GM23248 (cell line): ENCODE measurements at regions not wholly inside any gene's neighbourhood (a gene's known extent, or its start where the extent isn't known, plus 50 kb on each side); places are given as distances from the start of the nearest gene placed in this dataset.

Experiments used
- DNase-seq: peaks from one replicate; pipeline ENCODE4 v3.0.0-alpha.2; 2015
- H2AFZ ChIP-seq: fragments of 200-600 bp; sonication (generic); 2 replicates; pipeline ENCODE4 v1.6.1; 2016; ENCODE audit warnings: antibody characterized with exemption
- H3F3A ChIP-seq: fragments of 200-600 bp; sonication (generic); 2 replicates; pipeline ENCODE4 v1.6.1; 2016; ENCODE audit warnings: mild to moderate bottlenecking, antibody characterized with exemption, mixed run types; ENCODE audit not compliant: insufficient read depth
- H3K27ac ChIP-seq: fragments of 200-600 bp; sonication (generic); 2 replicates; pipeline ENCODE4 v1.5.1; 2016; ENCODE audit warnings: mild to moderate bottlenecking
- H3K27me3 ChIP-seq: fragments of 200-600 bp; sonication (generic); replicated peaks from 2 replicates; pipeline ENCODE4 v1.6.1; 2016; ENCODE audit warnings: mild to moderate bottlenecking; ENCODE audit not compliant: insufficient read depth
- H3K36me3 ChIP-seq: fragments of 200-600 bp; sonication (generic); 2 replicates; pipeline ENCODE4 v1.6.1; 2016; ENCODE audit warnings: low read depth, mild to moderate bottlenecking
- H3K4me1 ChIP-seq: fragments of 200-600 bp; sonication (generic); 2 replicates; pipeline ENCODE4 v1.6.1; 2016; ENCODE audit warnings: mild to moderate bottlenecking; ENCODE audit not compliant: insufficient read depth
- H3K4me2 ChIP-seq: fragments of 200-600 bp; sonication (generic); one replicate; pipeline ENCODE4 v1.6.1; 2016; ENCODE audit warnings: mild to moderate bottlenecking; ENCODE audit not compliant: unreplicated experiment
- H3K4me3 ChIP-seq: fragments of 200-600 bp; sonication (generic); 2 replicates; pipeline ENCODE4 v1.5.1; 2016; ENCODE audit warnings: mild to moderate bottlenecking
- H3K79me2 ChIP-seq: fragments of 200-600 bp; sonication (generic); 2 replicates; pipeline ENCODE4 v1.6.1; 2016; ENCODE audit warnings: mild to moderate bottlenecking; ENCODE audit not compliant: insufficient read depth
- H3K9ac ChIP-seq: fragments of 200-600 bp; sonication (generic); 2 replicates; pipeline ENCODE4 v1.6.1; 2016; ENCODE audit warnings: mild to moderate bottlenecking
- H3K9me2 ChIP-seq: fragments of 200-600 bp; sonication (generic); 2 replicates; pipeline ENCODE4 v1.6.1; 2016; ENCODE audit warnings: mixed run types, mild to moderate bottlenecking, moderate library complexity; ENCODE audit not compliant: insufficient read depth
- H3K9me3 ChIP-seq: fragments of 200-600 bp; sonication (generic); one replicate; pipeline ENCODE4 v1.6.1; 2017; ENCODE audit warnings: low read depth
- H4K20me1 ChIP-seq: fragments of 200-600 bp; sonication (generic); 2 replicates; pipeline ENCODE4 v1.6.0; 2016; ENCODE audit not compliant: insufficient read depth
- EZH2 ChIP-seq: fragments of 200-600 bp; sonication (generic); IDR thresholded peaks from 2 replicates; pipeline ENCODE4 v1.6.1; 2018; ENCODE audit warnings: antibody characterized with exemption, mild to moderate bottlenecking; ENCODE audit not compliant: insufficient read depth, poor library complexity, severe bottlenecking
- EZH2phosphoT487 ChIP-seq: fragments of 200-600 bp; sonication (generic); IDR thresholded peaks from 2 replicates; pipeline ENCODE4 v1.6.1; 2018; ENCODE audit warnings: antibody characterized with exemption, moderate library complexity, mild to moderate bottlenecking, low read depth; ENCODE audit not compliant: insufficient read depth
- WGBS, 2 experiments: methylation state at CpG; one replicate each; pipeline ENCODE4 v1.1.6; 2015 to 2017; ENCODE audit warnings: low lambda C conversion rate in 2 of 2, low coverage in 1 of 2; ENCODE audit errors: missing lambda C conversion rate in 2 of 2; 5-methylcytosine and 5-hydroxymethylcytosine counted together
- in situ Hi-C: fragments of 300-500 bp; cut with MboI; formaldehyde crosslinking; loops from 2 replicates; pipeline ENCODE4 v1.15.0; 2020

DNA sequence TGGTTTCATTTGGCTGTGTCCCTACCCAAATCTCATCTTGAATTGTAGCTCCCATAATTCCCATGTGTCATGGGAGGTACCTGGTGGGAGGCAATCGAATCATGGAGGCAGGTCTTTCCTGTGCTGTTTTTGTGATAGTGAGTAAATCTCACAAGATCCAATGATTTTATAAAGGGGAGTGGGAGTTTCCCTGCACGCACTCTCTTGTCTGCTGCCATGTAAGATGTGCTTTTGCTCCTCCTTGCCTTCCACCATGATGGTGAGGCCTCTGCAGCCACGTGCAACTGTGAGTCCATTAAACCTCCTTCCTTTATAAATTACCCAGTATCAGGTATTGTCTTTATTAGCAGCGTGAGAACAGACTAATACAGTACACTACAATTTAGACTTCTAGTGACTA is 67.5 kb upstream of the LINC01488 start:
- Histone ChIP-seq H2AFZ (no peak overlapping the region), H3K9me2 (no peaks in the 10 kb centered on the region), H3K9me3 (no peaks in the 10 kb centered on the region), H3K4me2 (no peak overlapping the region), H3K27ac (no peak overlapping the region), H3F3A (no peaks in the 10 kb centered on the region), H3K9ac (no peak overlapping the region), H3K4me1 (0 out of 2 replicates have a peak, but pooled peaks cover 4% of the 10 kb centered on the region), H3K4me3 (no peak overlapping the region), H3K27me3 (no peaks in the 10 kb centered on the region), H3K36me3 (no peaks in the 10 kb centered on the region), H3K79me2 (no peaks in the 10 kb centered on the region), H4K20me1 (no peaks in the 10 kb centered on the region)
- in situ Hi-C loops: no loop called here
- DNase-seq: no peak
- 99 to 100% methylated on average over 4 of the region's 4 CpGs for WGBS, 2 experiments
- no peak for TF ChIP-seq EZH2phosphoT487
- no peak for TF ChIP-seq EZH2

DNA sequence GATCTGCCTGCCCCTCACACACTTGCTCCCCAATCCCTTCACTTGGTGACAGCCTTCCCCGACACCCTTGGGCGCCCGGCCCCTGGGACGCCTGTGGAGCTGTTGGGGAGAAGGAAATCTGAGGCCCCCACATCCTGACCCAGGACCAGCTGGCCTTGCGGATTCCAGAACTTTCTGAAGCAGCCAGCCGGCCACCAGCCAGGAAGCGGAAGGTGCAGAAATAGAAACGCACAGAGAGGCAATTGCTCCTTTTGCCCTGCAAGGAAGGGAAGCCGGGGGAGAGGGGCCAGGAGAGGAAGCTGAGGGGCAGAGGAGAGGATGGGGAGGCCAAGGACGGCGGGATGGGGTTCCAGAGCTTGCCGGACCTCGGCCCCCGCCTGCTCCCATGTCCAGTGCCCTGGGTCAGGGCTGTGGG is 66.7 kb upstream of the LINC01488 start:
- peaks cover 5% of the 10 kb centered on the region for H3K4me1 ChIP-seq
- no peak overlapping the region for H3K4me3 ChIP-seq
- DNase-seq: no peak
- H3K79me2 ChIP-seq: no peaks in the 10 kb centered on the region
- in situ Hi-C loops: no loop called here
- no peaks in the 10 kb centered on the region for H3F3A ChIP-seq
- no peaks in the 10 kb centered on the region for H3K36me3 ChIP-seq
- H3K27ac ChIP-seq: no peak overlapping the region
- no peak overlapping the region for H3K4me2 ChIP-seq
- no peaks in the 10 kb centered on the region for H3K9me2 ChIP-seq
- no peak for TF ChIP-seq EZH2phosphoT487
- TF ChIP-seq EZH2: no peak
- H3K9me3 ChIP-seq: no peaks in the 10 kb centered on the region
- H3K27me3 ChIP-seq: no peaks in the 10 kb centered on the region
- WGBS, 2 experiments: 82 to 83% methylated on average over 14 of the region's 14 CpGs
- no peak overlapping the region for H2AFZ ChIP-seq
- H3K9ac ChIP-seq: no peak overlapping the region
- H4K20me1 ChIP-seq: no peaks in the 10 kb centered on the region

DNA sequence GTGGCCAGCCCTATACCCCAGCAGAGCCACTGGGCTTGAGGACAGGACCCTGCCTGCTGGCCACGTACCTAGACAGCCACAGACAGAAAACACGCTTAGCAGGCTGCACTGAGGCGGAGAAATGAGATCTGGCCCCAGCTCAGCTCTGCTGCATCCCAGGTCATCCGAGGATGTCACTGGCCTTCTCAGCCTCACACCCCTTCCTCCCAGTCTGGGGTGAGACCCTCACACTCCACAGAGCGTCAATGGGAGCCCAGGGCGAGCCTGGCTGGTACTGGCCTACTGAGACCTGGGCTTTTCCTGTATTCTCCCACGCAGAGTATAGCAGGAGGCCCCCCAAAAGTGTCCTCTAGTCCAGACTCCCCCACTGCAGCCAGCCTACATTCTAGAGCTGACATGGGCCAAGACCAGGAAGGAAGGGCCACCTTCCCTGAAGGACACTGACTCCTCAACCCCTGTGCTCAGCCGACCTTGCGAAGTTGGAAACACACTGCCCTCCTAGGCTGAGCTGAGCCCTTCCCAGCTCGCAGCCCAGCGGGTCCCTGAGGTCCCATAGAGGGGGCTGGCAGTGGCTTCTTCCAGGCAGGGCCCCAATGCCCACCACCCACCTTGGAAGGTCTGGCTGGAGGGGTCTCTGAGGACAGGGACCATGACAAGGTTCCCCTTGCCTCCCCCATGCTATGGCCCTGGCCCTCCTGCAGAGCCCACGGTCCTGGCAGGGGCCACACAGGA is 65.9 kb upstream of the LINC01488 start:
- WGBS, 2 experiments: 82% methylated on average over 12 of the region's 12 CpGs
- Histone ChIP-seq H3K9me2 (no peaks in the 10 kb centered on the region), H3K4me3 (no peak overlapping the region), H2AFZ (no peak overlapping the region), H3K79me2 (no peaks in the 10 kb centered on the region), H4K20me1 (no peaks in the 10 kb centered on the region), H3K27me3 (no peaks in the 10 kb centered on the region), H3K9ac (no peak overlapping the region), H3K4me1 (peaks cover 13% of the 10 kb centered on the region), H3K9me3 (no peaks in the 10 kb centered on the region), H3K4me2 (no peak overlapping the region), H3K36me3 (no peaks in the 10 kb centered on the region), H3F3A (no peaks in the 10 kb centered on the region), H3K27ac (no peak overlapping the region)
- TF ChIP-seq EZH2phosphoT487 (no peak), EZH2 (no peak)
- in situ Hi-C loops: no loop called here
- no peak for DNase-seq

DNA sequence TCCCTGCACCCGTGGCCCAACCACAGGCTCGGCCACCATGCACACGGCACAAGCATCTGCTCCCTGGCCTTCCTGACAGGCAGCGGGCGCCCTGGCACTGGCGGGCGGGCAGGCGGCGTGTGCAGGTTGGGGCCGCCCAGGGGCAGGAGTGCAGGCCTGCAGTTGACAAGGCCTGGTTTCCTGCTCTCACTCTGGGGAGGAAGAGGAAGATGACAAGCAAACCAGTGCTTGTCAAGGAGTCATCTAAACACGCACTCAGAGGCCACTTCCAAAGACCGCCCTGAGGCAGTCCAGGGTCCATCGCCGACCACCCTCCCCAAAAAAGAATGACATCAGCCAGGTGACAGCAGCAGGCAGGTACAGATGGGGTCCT is 65.3 kb upstream of the LINC01488 start:
- in situ Hi-C loops: no loop called here
- Histone ChIP-seq H3K4me3 (no peak overlapping the region), H3K9me2 (no peaks in the 10 kb centered on the region), H3F3A (no peaks in the 10 kb centered on the region), H3K27ac (no peak overlapping the region), H4K20me1 (no peaks in the 10 kb centered on the region), H2AFZ (no peak overlapping the region), H3K4me1 (peaks cover 15% of the 10 kb centered on the region), H3K9ac (no peak overlapping the region), H3K9me3 (no peaks in the 10 kb centered on the region), H3K79me2 (no peaks in the 10 kb centered on the region), H3K4me2 (no peak overlapping the region), H3K27me3 (no peaks in the 10 kb centered on the region), H3K36me3 (no peaks in the 10 kb centered on the region)
- TF ChIP-seq EZH2 (no peak), EZH2phosphoT487 (no peak)
- 97% methylated on average over 14 of the region's 14 CpGs for WGBS, 2 experiments
- no peak for DNase-seq
